Non-pigmented ciliary epithelial cell (primary cell): ENCODE measurements at regions not wholly inside any gene's neighbourhood (a gene's known extent, or its start where the extent isn't known, plus 50 kb on each side); places are given as distances from the start of the nearest gene placed in this dataset.
"Not testable (repeated sequence)": the region's sequence is repeated elsewhere in the genome, so short reads cannot be mapped to it uniquely, and the experiment has no call there.

Source experiments
- DNase-seq: peaks from one replicate; pipeline ENCODE4 v3.0.0-alpha.2; 2010; ENCODE audit warnings: low read depth

- DNase-seq, result no peak
These were observed 86.6 kb upstream of the FGF3 start for GRCh38 chr11:69905611-69906452.

GRCh38 chr11:69906453-69906907 lies 87.3 kb upstream of the FGF3 start:
- no peak for DNase-seq

GRCh38 chr11:69907611-69908010 lies 88.4 kb upstream of the FGF3 start:
- no peak for DNase-seq

- no peak for DNase-seq
These were observed 89.5 kb upstream of the FGF3 start for GRCh38 chr11:69908511-69909220.

- DNase-seq, result no peak
These were observed 90.6 kb upstream of the FGF3 start for GRCh38 chr11:69909561-69910518.

GRCh38 chr11:69910519-69911309 lies 91.5 kb upstream of the FGF3 start:
- no peak for DNase-seq

- no peak for DNase-seq
These were observed 92.3 kb upstream of the FGF3 start for GRCh38 chr11:69911310-69912160.

GRCh38 chr11:69912161-69912910 lies 93.1 kb upstream of the FGF3 start:
- DNase-seq, result no peak

- DNase-seq, result no peak
These were observed 93.8 kb upstream of the FGF3 start for GRCh38 chr11:69912911-69913451.

- DNase-seq, result no peak
These were observed 94.5 kb upstream of the FGF3 start for GRCh38 chr11:69913591-69914285.

- no peak for DNase-seq
These were observed 95.3 kb upstream of the FGF3 start for GRCh38 chr11:69914286-69915150.

GRCh38 chr11:69915151-69915500 lies 95.9 kb upstream of the FGF3 start:
- no peak for DNase-seq

- DNase-seq, result no peak
These were observed 96.5 kb upstream of the FGF3 start for GRCh38 chr11:69915501-69916250.

GRCh38 chr11:69916251-69916649 lies 97.0 kb upstream of the FGF3 start:
- DNase-seq, result not testable (repeated sequence)

GRCh38 chr11:69916806-69917387 lies 97.7 kb upstream of the FGF3 start:
- no peak for DNase-seq

GRCh38 chr11:69917529-69917928 lies 98.3 kb upstream of the FGF3 start:
- DNase-seq, result no peak
